Prostate gland (tissue), 2 donors: ENCODE measurements at regions not wholly inside any gene's neighbourhood (a gene's known extent, or its start where the extent isn't known, plus 50 kb on each side); places are given as distances from the start of the nearest gene placed in this dataset.

Source experiments
- POLR2A ChIP-seq: fragments of 450-650 bp; IDR thresholded peaks from one replicate; pipeline ENCODE4 v1.6.1; 2016; ENCODE audit warnings: antibody characterized with exemption, mild to moderate bottlenecking
- POLR2AphosphoS5 ChIP-seq: sonication (generic); formaldehyde crosslinking; IDR thresholded peaks from one replicate; pipeline ENCODE4 v1.6.1; 2017; ENCODE audit warnings: antibody characterized with exemption
- TF ChIP-seq, protein P1 (sequence below), 4 experiments: fragments of 200-600 bp in 2 of 4; fragments of 450-650 bp in 2 of 4; sonication (generic) in 2 of 4; IDR thresholded peaks; 1 replicate in 3 of 4; 2 replicates in 1 of 4; pipeline ENCODE4 v1.5.1; 2016 to 2019; ENCODE audit warnings: antibody characterized with exemption in 4 of 4, mild to moderate bottlenecking in 2 of 4, moderate library complexity in 2 of 4

DNA sequence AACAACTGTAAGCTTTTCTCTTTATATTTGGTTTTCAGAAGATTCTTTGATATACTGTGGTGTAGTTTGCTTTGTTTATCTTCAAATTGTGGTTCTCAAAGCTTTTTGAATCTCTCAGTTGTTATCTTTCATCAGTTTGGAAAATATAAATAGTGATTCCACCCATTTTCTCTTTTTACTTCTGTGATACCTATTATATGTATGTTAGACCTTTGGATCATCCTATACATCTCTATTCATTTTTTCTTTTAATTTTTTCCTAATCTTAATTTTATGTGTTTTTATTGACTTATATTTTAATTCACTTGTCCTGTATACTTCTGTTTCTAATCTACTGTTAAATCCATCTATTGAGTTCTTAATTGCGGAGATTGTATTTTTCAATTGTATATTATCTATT lies 160.7 kb upstream of the COL8A1 start:
- TF ChIP-seq, protein P1, sequence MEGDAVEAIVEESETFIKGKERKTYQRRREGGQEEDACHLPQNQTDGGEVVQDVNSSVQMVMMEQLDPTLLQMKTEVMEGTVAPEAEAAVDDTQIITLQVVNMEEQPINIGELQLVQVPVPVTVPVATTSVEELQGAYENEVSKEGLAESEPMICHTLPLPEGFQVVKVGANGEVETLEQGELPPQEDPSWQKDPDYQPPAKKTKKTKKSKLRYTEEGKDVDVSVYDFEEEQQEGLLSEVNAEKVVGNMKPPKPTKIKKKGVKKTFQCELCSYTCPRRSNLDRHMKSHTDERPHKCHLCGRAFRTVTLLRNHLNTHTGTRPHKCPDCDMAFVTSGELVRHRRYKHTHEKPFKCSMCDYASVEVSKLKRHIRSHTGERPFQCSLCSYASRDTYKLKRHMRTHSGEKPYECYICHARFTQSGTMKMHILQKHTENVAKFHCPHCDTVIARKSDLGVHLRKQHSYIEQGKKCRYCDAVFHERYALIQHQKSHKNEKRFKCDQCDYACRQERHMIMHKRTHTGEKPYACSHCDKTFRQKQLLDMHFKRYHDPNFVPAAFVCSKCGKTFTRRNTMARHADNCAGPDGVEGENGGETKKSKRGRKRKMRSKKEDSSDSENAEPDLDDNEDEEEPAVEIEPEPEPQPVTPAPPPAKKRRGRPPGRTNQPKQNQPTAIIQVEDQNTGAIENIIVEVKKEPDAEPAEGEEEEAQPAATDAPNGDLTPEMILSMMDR (IDR thresholded peaks at IDR 0.05), result no peak
- TF ChIP-seq POLR2A (no peak), POLR2AphosphoS5 (no peak)
